RWPE2 (cell line): ENCODE measurements at regions not wholly inside any gene's neighbourhood (a gene's known extent, or its start where the extent isn't known, plus 50 kb on each side); places are given as distances from the start of the nearest gene placed in this dataset.
"Not testable (repeated sequence)": the region's sequence is repeated elsewhere in the genome, so short reads cannot be mapped to it uniquely, and the experiment has no call there.

Experiments used
- ATAC-seq: fragments of 200-7000 bp; cut with Tn5 transposase; 3 replicates; pipeline ENCODE4 v1.9.1; 2021; ENCODE audit warnings: low read depth
- DNase-seq: peaks from one replicate; pipeline ENCODE4 v3.0.0-alpha.2; 2020; ENCODE audit warnings: low spot score
- H3K27ac ChIP-seq: fragments of 450-650 bp; 2 replicates; pipeline ENCODE4 v1.5.1; 2017; ENCODE audit warnings: mild to moderate bottlenecking; ENCODE audit not compliant: poor library complexity, severe bottlenecking
- H3K27me3 ChIP-seq: fragments of 250-450 bp; sonication (Bioruptor Pico); 2 replicates; pipeline ENCODE4 v1.5.1; 2021; ENCODE audit warnings: mild to moderate bottlenecking, moderate library complexity; ENCODE audit not compliant: insufficient read depth, poor library complexity, severe bottlenecking
- H3K36me3 ChIP-seq: fragments of 250-450 bp; sonication (Bioruptor Pico); 2 replicates; pipeline ENCODE4 v1.5.1; 2020; ENCODE audit warnings: low read depth, mild to moderate bottlenecking, moderate library complexity
- H3K4me1 ChIP-seq: fragments of 250-450 bp; sonication (Bioruptor Pico); 2 replicates; pipeline ENCODE4 v1.5.1; 2021; ENCODE audit warnings: mild to moderate bottlenecking, moderate library complexity; ENCODE audit not compliant: insufficient read depth, poor library complexity, severe bottlenecking
- H3K4me3 ChIP-seq: fragments of 250-450 bp; sonication (Bioruptor Pico); 2 replicates; pipeline ENCODE4 v1.5.1; 2021; ENCODE audit warnings: mild to moderate bottlenecking, moderate library complexity; ENCODE audit not compliant: severe bottlenecking
- H3K9me3 ChIP-seq: fragments of 250-450 bp; sonication (Bioruptor Pico); 2 replicates; pipeline ENCODE4 v1.5.1; 2021; ENCODE audit warnings: mild to moderate bottlenecking, moderate library complexity; ENCODE audit not compliant: severe bottlenecking
- TF ChIP-seq, protein P1 (sequence below): fragments of 450-650 bp; IDR thresholded peaks from one replicate; pipeline ENCODE4 v1.5.1; 2017; ENCODE audit warnings: mild to moderate bottlenecking, moderate library complexity; ENCODE audit not compliant: poor library complexity, severe bottlenecking

DNA sequence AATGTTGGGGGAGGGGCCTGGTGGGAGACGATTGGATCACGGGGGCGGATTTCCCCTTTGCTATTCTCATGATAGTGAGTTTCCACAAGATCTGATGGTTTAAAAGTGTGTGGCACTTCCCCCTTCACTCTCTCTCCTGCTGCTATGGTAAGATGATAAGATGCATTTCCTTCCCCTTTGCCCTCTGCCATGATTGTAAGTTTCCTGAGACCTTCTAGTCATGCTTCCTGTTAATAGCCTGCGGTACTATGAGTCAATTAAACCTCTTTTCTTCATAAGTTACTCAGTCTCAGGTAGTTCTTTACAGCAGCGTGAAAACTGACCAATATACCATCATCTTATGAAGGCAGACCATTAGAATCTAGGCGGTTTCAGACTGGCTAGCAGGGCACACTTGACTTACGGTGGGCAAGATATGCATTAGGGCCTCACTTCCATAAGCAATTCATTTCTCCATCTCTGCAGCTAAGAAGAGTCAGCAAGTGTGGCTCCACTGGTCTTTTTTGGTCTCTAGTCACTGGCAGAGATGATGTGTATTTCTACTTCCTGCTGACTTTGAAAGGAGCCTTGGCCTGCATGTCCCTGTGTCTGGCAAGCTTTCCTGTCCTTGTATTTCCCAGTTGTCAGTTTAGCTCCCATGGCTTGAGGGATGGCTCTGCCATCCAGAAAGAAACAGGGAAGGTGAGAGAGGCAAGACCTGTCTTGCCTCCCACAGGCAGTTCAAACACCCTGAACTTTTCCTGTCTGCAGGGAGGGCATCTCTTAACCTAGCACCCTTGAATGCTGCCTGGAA, 109.0 kb upstream of the ADAMTS9 start:
- TF ChIP-seq, protein P1, sequence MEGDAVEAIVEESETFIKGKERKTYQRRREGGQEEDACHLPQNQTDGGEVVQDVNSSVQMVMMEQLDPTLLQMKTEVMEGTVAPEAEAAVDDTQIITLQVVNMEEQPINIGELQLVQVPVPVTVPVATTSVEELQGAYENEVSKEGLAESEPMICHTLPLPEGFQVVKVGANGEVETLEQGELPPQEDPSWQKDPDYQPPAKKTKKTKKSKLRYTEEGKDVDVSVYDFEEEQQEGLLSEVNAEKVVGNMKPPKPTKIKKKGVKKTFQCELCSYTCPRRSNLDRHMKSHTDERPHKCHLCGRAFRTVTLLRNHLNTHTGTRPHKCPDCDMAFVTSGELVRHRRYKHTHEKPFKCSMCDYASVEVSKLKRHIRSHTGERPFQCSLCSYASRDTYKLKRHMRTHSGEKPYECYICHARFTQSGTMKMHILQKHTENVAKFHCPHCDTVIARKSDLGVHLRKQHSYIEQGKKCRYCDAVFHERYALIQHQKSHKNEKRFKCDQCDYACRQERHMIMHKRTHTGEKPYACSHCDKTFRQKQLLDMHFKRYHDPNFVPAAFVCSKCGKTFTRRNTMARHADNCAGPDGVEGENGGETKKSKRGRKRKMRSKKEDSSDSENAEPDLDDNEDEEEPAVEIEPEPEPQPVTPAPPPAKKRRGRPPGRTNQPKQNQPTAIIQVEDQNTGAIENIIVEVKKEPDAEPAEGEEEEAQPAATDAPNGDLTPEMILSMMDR, result no peak
- no peaks in the 10 kb centered on the region for H3K27me3 ChIP-seq
- DNase-seq, result no peak
- ATAC-seq, result peak; percentile 73
- no peaks in the 10 kb centered on the region for H3K9me3 ChIP-seq
- no peaks in the 10 kb centered on the region for H3K4me1 ChIP-seq
- no peak overlapping the region for H3K4me3 ChIP-seq
- H3K27ac ChIP-seq, result no peak overlapping the region
- H3K36me3 ChIP-seq, result no peaks in the 10 kb centered on the region

DNA sequence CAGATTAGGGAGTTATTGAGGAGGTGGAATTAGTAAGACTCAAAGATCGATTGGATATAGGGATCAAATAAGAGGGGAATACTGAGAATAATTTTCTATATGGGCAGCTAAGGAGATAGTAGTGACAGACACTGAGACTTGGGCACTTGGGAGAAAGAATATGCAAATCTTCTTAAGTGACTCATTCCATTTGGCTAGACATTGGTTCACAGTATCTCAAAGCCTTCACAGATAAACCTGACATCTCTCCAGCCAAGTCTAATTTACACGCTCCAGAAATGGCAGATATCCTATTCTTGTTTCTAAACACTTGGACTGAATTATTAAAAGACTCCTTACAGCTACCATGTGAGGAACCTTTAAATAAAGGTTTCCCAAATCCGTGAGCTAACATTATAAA, 104.6 kb upstream of the ADAMTS9 start:
- Histone ChIP-seq H3K27me3 (no peaks in the 10 kb centered on the region), H3K4me3 (no peak overlapping the region), H3K4me1 (no peaks in the 10 kb centered on the region), H3K36me3 (no peaks in the 10 kb centered on the region), H3K9me3 (no peaks in the 10 kb centered on the region), H3K27ac (no peak overlapping the region)
- TF ChIP-seq, protein P1, result no peak
- no peak for ATAC-seq
- DNase-seq, result no peak

GRCh38 chr3:64789111-64789510, 101.3 kb upstream of the ADAMTS9 start:
- DNase-seq (no peak), ATAC-seq (no peak)
- Histone ChIP-seq H3K4me3 (no peak overlapping the region), H3K27me3 (no peaks in the 10 kb centered on the region), H3K36me3 (no peaks in the 10 kb centered on the region), H3K9me3 (no peaks in the 10 kb centered on the region), H3K27ac (no peak overlapping the region), H3K4me1 (no peaks in the 10 kb centered on the region)
- TF ChIP-seq, protein P1, result no peak

DNA sequence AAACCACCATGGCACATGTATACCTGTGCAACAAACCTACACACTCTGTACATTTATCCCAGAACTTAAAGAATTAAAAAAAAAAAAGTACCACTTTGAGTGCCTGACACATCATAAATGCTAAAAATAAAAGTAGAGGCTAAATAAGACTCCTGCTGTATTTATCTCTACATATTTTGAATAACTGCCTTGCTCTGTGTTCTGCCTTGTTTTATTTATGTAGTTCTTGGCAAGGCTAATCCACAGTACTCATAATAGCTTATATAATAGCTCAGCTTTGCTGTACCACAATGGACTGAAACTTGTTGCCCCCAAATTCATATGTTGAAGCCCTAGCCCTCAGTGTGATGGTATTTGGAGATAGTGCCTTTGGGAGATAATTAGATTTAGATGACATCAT, 95.4 kb upstream of the ADAMTS9 start:
- Histone ChIP-seq H3K27me3 (no peaks in the 10 kb centered on the region), H3K27ac (no peak overlapping the region), H3K4me3 (no peak overlapping the region), H3K36me3 (no peaks in the 10 kb centered on the region), H3K9me3 (no peaks in the 10 kb centered on the region), H3K4me1 (no peaks in the 10 kb centered on the region)
- DNase-seq (no peak), ATAC-seq (no peak)
- TF ChIP-seq, protein P1, result no peak

DNA sequence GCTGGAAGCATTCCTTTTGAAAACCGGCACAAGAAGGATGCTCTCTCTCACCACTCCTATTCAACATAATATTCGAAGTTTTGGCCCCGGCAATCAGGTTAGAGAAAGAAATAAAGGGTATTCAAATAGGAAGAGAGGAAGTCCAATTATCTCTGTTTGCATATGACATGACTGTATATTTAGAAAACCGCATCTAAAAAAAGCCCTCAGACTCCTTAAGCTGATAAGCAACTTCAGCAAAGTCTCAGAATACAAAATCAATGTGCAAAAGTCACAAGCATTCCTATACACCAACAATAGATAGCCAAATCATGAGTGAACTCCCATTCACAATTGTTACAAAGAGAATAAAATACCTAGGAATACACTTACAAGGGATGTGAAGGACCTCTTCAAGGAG, 93.1 kb upstream of the ADAMTS9 start:
- not testable (repeated sequence) for H3K4me3 ChIP-seq, H3K36me3 ChIP-seq, H3K27me3 ChIP-seq, H3K9me3 ChIP-seq, DNase-seq, H3K27ac ChIP-seq, H3K4me1 ChIP-seq, ATAC-seq
